Memory B cell (primary cell): ENCODE measurements at regions not wholly inside any gene's neighbourhood (a gene's known extent, or its start where the extent isn't known, plus 50 kb on each side); places are given as distances from the start of the nearest gene placed in this dataset.

Source experiments
- ATAC-seq: fragments of 150-1000 bp; cut with Tn5 transposase; 2 replicates; pipeline ENCODE4 v1.10.0; 2021; ENCODE audit warnings: low read depth, mild to moderate bottlenecking, moderate library complexity
- DNase-seq, 2 donors: peaks; one replicate each; pipeline ENCODE4 v3.0.0; 2022; ENCODE audit warnings: low spot score in 2 of 2
- H3K27ac Mint-ChIP-seq: one replicate; pipeline ENCODE4 v1.8.0; 2022; ENCODE audit warnings: mild to moderate bottlenecking, moderate library complexity, mixed read lengths
- H3K27me3 Mint-ChIP-seq: one replicate; pipeline ENCODE4 v1.8.0; 2022; ENCODE audit warnings: mixed read lengths
- H3K36me3 Mint-ChIP-seq: one replicate; pipeline ENCODE4 v1.8.0; 2022; ENCODE audit warnings: mild to moderate bottlenecking, mixed read lengths
- H3K4me1 Mint-ChIP-seq: one replicate; pipeline ENCODE4 v1.8.0; 2022; ENCODE audit warnings: mixed read lengths
- H3K4me3 Mint-ChIP-seq: one replicate; pipeline ENCODE4 v1.8.0; 2022; ENCODE audit warnings: mild to moderate bottlenecking, moderate library complexity, mixed read lengths
- H3K9me3 Mint-ChIP-seq: one replicate; pipeline ENCODE4 v1.8.0; 2022; ENCODE audit warnings: mixed read lengths

DNA sequence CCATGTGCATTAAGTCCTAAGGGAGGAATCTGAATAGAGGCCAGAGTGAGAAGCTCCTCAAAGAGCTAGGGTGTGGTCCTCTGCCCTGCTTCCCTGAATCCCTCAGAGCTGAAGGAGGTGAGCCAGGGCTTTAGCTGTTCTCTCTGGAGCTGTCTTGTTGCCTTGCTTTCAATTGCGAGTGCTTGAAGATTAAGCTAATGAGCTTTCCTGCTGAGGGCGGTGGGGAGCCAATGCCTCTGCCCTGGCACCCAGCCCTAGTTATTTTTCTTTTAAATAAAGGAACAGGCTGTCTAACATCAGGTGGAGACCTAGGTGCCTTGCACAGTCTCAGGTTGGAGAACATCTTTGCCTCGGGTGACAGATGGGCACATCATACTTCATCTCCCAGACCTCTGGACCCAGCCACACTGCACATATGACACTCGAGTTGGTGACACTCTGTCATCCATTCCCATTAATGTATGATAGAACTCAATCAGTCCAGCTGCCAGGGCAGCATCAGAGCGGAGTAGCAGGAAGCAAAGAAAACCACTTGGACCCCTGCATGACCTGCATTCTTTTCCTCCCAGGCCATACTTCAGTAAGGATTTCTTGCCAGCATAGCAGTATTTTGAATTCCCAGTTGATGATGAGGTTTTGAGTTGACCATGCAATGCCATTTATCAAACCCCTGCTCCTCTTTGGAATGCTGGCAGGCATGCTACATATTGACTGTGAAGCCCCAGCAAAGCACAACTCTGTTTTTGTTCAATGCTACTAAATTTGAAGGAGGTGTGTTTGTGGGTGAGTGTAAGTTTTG lies 292.7 kb downstream of the RNF144A start:
- Mint-ChIP-seq H3K27me3 (peaks cover 1% of the 10 kb centered on the region), H3K4me3 (no peak overlapping the region), H3K27ac (no peak overlapping the region), H3K4me1 (no peaks in the 10 kb centered on the region), H3K9me3 (no peaks in the 10 kb centered on the region), H3K36me3 (no peaks in the 10 kb centered on the region)
- ATAC-seq (no peak), DNase-seq (no peak)

DNA sequence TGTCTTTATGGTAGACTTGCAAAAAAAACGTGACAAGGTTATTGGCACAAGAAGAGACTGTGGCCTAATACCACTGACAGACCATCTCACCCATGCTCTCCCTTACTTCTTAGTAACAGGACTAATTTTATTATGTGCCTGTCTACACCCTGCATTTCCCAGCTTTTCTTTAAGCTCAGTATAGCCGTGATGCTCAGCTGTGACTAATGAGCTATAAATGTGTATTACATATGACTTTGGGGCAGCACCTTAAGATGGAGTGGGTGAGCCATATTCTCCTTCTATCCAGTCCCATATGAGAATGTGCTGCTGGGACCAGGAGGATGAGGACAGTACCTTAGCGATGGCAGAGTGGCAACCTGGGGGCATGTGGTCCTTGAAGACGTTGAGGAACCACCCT lies 293.5 kb downstream of the RNF144A start:
- ATAC-seq (no peak), DNase-seq (no peak)
- Mint-ChIP-seq H3K4me3 (no peak overlapping the region), H3K27ac (no peak overlapping the region), H3K4me1 (no peaks in the 10 kb centered on the region), H3K36me3 (no peaks in the 10 kb centered on the region), H3K9me3 (no peaks in the 10 kb centered on the region), H3K27me3 (peaks cover 1% of the 10 kb centered on the region)

DNA sequence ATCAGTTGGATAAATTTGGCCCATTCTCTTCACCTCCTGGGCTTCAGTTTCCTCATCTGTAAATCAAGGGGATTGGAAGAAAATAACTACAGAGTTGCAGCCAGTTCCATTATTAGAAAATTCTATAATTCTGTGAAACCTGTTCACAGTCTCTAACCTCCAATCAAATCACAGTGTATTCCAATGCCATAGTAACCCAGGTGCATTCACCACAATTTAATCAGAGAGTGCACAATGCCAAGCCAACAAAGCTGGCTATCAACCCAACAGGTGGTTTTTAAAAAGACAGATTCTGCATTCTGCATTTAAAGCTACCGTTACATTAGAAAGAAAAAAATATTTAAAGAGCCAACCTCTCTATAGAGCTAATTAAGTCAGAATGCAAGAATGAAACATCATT lies 308.6 kb downstream of the RNF144A start:
- no peak overlapping the region for H3K4me3 Mint-ChIP-seq

DNA sequence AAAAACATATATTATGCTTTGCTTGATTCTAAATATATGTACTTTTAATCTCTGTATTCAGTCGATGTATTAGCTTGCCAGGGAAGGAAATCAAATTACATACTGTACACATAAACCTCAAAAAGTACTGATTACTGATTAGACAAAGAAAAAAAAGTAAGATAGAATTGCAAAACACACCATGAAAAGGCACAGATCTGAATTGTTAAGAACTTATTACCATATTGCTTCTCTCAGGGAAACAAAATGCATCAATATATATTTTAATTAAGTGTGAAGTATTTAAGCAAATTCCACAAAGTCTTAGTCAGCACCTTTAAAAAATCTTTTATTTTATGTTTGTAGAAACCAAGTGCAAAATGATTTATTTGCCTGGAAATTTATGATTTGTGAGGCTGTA lies 309.3 kb downstream of the RNF144A start:
- no peak overlapping the region for H3K27ac Mint-ChIP-seq
- H3K9me3 Mint-ChIP-seq, result peaks cover 3% of the 10 kb centered on the region
- no peaks in the 10 kb centered on the region for H3K36me3 Mint-ChIP-seq
- no peak for DNase-seq
- ATAC-seq, result no peak
- peaks cover 3% of the 10 kb centered on the region for H3K27me3 Mint-ChIP-seq
- no peak overlapping the region for H3K4me3 Mint-ChIP-seq
- H3K4me1 Mint-ChIP-seq, result no peaks in the 10 kb centered on the region

More for the DNA sequence above, 308.6 kb downstream of the RNF144A start:
- Mint-ChIP-seq H3K27ac (no peak overlapping the region), H3K9me3 (peaks cover 3% of the 10 kb centered on the region), H3K36me3 (no peaks in the 10 kb centered on the region), H3K4me1 (no peaks in the 10 kb centered on the region), H3K27me3 (peaks cover 3% of the 10 kb centered on the region)
- ATAC-seq (no peak), DNase-seq (no peak)

DNA sequence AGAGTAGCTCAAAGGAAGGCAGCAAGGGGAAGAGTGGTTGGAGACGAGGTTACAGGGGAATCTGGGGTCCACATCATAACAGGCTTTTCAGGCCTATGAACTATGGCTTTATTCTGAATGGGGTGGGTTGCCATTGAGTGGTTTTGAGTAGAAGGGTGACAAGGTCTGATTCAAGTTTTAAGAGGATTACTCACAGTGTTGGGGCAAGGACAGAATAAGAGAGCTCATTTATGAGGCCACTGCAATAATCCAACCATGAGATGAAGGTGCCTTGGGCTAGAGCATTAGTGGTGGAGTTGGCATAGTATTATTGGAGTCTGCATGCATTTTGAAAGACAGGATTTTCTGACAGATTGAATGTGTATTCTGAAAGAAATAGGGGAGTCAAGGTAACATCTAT lies 315.9 kb downstream of the RNF144A start:
- H3K27me3 Mint-ChIP-seq, result peaks cover 2% of the 10 kb centered on the region
- H3K4me3 Mint-ChIP-seq, result no peak overlapping the region
- ATAC-seq, result no peak
- no peaks in the 10 kb centered on the region for H3K36me3 Mint-ChIP-seq
- DNase-seq, result no peak
- no peak overlapping the region for H3K27ac Mint-ChIP-seq
- no peaks in the 10 kb centered on the region for H3K9me3 Mint-ChIP-seq
- H3K4me1 Mint-ChIP-seq, result no peaks in the 10 kb centered on the region

DNA sequence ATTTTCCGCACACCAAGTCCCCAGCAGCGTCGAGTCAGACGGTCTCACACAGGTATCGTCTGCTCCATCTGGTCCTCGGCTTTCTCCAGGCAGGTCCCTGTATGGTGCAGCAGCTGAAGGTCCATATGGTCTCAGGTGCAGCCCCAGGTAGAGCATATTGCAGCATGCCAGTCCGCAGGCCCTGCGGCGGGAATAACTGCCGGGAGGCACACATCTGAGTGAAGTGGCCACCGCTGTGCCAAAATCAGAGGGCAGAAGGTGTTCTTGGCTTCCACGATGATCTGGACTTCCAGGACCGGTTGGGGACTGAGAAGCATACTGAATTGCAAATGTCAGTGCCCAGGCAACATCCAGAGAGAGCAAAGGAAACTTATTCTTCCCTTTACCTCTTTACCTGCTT lies 320.3 kb downstream of the RNF144A start:
- H3K27ac Mint-ChIP-seq, result no peak overlapping the region
- peaks cover 4% of the 10 kb centered on the region for H3K4me1 Mint-ChIP-seq
- H3K36me3 Mint-ChIP-seq, result no peaks in the 10 kb centered on the region
- H3K4me3 Mint-ChIP-seq, result no peak overlapping the region
- peaks cover 2% of the 10 kb centered on the region for H3K27me3 Mint-ChIP-seq
- ATAC-seq (no peak), DNase-seq (no peak)
- no peaks in the 10 kb centered on the region for H3K9me3 Mint-ChIP-seq

DNA sequence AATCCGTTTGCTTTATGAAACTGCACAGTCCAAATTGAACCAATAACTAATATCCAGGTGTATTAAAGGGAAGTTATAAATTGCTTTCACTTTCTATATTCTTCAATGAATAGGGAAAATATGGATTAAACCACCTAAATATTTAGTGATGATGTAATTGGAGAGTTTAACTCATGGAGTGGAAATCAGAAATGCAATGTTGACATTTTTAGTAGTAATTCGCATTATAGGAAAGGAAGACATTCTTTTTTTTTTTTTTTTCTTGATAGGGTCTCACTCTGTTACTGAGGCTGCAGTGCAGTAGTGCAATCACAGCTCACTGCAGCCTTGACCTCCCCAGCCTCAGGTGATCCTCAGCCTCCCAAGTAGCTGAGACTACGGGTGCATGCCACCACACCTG lies 321.9 kb downstream of the RNF144A start:
- ATAC-seq, result no peak
- H3K4me1 Mint-ChIP-seq, result peaks cover 4% of the 10 kb centered on the region
- no peaks in the 10 kb centered on the region for H3K27me3 Mint-ChIP-seq
- no peak for DNase-seq
- no peak overlapping the region for H3K27ac Mint-ChIP-seq
- H3K9me3 Mint-ChIP-seq, result no peaks in the 10 kb centered on the region
- H3K36me3 Mint-ChIP-seq, result no peaks in the 10 kb centered on the region
- no peak overlapping the region for H3K4me3 Mint-ChIP-seq

DNA sequence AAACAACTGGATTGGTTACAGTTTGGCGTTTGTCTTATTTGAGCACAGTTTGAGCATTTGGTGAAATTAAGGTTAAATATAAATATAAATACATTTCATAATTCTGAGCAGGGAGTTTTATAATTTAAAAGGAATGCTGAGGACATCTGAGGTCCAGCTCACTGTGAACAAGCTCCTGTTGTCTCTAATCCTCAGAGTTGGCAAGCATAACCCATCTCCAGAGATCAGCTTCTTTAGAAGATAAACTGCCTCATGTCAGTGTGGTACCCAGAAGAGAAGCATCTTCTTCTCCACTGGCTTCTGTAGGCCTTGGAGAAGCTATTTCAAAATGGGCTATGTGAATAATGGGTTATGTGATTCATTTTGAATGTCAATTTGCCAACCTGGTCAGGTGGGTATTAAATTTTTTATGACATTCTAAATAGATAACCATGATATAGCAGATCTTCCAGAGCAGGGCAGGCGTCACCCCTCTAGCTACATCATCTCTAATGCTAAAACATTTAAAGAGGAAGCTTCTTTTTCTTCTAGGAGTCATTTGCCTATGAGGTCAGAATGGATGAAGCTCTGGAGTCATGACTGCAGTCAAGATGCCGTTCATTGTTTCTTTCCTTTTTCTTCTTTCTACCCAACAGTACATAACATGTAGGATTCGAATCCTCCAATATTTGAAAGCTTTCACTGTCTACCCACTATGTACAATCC lies 324.0 kb downstream of the RNF144A start:
- DNase-seq (no peak), ATAC-seq (no peak)
- no peaks in the 10 kb centered on the region for H3K9me3 Mint-ChIP-seq
- H3K4me3 Mint-ChIP-seq, result no peak overlapping the region
- H3K27ac Mint-ChIP-seq, result no peak overlapping the region
- peaks cover 4% of the 10 kb centered on the region for H3K4me1 Mint-ChIP-seq
- no peaks in the 10 kb centered on the region for H3K27me3 Mint-ChIP-seq
- no peaks in the 10 kb centered on the region for H3K36me3 Mint-ChIP-seq

DNA sequence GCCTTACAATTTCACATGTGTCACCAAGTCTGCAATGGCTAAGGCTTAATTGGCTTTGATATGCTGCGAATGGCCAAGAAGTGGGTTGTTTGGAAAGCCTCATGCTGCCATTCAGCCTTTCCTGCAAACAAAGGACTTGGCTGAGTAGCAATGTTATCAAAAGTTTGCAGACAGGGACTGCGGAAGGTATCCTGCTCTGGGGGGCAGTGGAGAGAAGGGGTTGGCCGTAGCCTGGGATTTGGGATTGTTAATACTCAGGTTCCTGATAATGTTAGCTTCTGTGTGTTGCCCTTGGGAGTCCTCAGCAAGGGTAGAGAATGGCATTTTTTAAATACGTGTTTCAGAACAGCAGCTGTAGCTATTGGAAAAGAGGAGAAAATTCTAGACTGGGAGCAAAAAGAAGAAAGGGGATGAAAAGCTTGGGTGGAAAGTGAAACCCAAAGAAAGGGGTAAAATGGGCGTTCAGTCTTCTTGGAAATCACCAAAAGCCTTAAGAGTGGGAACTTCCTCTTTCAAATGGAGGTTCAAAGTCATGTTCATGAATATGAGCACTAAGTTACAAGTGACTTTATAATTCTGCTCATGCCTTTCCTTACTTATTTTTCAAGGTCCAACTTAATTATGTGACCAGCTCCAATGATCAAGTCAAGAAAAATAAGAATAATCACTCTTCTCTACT lies 325.1 kb downstream of the RNF144A start:
- no peak for ATAC-seq
- H3K27me3 Mint-ChIP-seq, result peaks cover 3% of the 10 kb centered on the region
- H3K4me3 Mint-ChIP-seq, result no peak overlapping the region
- H3K4me1 Mint-ChIP-seq, result peaks cover 4% of the 10 kb centered on the region
- H3K9me3 Mint-ChIP-seq, result no peaks in the 10 kb centered on the region
- DNase-seq, result no peak
- no peak overlapping the region for H3K27ac Mint-ChIP-seq
- H3K36me3 Mint-ChIP-seq, result no peaks in the 10 kb centered on the region

DNA sequence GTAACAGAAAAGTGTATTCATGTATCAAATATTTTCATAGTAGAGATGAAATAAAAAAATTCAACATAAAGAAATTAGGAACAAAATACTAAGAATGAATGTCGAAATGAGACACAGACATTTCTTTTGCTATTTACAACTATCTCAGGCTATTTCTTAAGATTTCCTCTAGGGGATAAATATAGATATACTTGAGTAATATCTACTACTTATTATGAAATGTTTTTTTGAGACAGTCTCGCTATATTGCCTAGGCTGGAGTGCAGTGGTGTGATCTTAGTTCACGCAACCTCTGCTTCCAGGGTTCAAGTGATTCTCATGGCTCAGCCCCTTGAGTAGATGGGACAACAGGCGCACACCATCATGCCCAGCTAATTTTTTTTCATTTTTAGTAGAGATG lies 326.1 kb downstream of the RNF144A start:
- Mint-ChIP-seq H3K27me3 (peaks cover 3% of the 10 kb centered on the region), H3K4me3 (no peak overlapping the region), H3K4me1 (peaks cover 4% of the 10 kb centered on the region), H3K36me3 (no peaks in the 10 kb centered on the region), H3K27ac (no peak overlapping the region), H3K9me3 (no peaks in the 10 kb centered on the region)
- no peak for ATAC-seq
- DNase-seq, result no peak

DNA sequence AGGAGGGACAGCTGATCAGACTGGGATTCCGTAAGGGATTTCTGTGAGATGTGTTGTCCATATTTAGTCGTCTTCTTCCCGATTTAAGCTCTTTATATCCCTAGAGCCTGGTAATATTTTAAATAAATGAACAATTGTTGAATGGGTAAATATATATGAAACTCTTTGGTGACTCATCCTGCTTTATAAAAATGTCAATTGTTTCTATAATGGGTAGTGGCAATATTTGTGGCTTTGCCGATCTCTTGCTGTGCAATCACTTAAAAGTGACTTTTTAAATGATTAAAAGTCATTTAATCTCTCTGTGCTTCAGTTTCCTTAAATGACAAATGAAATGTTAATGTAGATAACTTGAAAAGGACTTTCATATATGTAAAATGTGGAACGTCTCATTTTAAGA lies 339.2 kb downstream of the RNF144A start:
- H3K27ac Mint-ChIP-seq, result no peak overlapping the region
- no peak overlapping the region for H3K4me3 Mint-ChIP-seq
- H3K36me3 Mint-ChIP-seq, result no peaks in the 10 kb centered on the region
- no peaks in the 10 kb centered on the region for H3K27me3 Mint-ChIP-seq
- H3K9me3 Mint-ChIP-seq, result peaks cover 3% of the 10 kb centered on the region
- no peak for DNase-seq
- ATAC-seq, result no peak
- no peaks in the 10 kb centered on the region for H3K4me1 Mint-ChIP-seq

DNA sequence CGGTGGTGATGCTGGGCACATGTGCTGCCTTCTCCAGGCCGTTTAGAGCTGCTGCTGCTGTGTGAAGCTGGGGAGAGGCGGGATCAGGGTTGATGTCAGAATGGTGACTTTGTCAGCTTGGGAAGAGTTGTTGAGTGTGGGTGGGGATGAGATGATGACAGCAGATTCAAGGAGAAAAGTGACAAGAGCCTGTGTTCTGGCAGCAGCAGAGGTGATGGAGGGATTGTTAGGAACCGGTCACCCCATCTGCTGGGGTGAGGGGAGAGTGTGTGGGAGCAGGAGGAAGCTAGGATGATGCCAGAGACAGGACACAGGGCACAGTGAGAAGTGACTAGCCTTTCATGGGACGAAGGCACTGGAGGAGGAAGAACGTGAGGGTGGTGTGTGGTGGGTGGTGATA lies 345.5 kb downstream of the RNF144A start:
- DNase-seq (no peak), ATAC-seq (no peak)
- no peak overlapping the region for H3K4me3 Mint-ChIP-seq
- no peak overlapping the region for H3K27ac Mint-ChIP-seq
- no peaks in the 10 kb centered on the region for H3K4me1 Mint-ChIP-seq
- H3K36me3 Mint-ChIP-seq, result no peaks in the 10 kb centered on the region
- H3K9me3 Mint-ChIP-seq, result no peaks in the 10 kb centered on the region
- peaks cover 8% of the 10 kb centered on the region for H3K27me3 Mint-ChIP-seq

DNA sequence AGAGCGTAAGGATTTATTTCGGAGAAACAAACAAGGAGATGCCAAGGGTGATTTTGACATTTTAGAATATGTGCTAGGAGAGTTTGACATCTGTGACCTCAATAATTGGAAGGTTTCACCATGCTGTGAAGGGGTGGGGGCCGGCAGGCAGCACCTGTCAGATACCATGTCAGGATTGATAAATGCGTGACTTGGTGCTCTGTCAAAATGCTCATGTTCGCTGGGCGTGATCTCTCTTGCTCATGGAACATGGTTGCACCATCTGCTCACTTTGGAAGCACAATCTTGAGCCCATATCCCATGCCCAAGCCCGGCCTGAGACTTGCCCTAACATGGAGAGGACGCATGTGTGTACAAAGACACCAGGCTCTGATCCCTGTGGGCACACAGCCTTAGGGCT lies 347.6 kb downstream of the RNF144A start:
- Mint-ChIP-seq H3K4me3 (no peak overlapping the region), H3K9me3 (no peaks in the 10 kb centered on the region), H3K27me3 (peaks cover 11% of the 10 kb centered on the region), H3K36me3 (no peaks in the 10 kb centered on the region), H3K4me1 (no peaks in the 10 kb centered on the region), H3K27ac (no peak overlapping the region)
- DNase-seq (no peak), ATAC-seq (no peak)

DNA sequence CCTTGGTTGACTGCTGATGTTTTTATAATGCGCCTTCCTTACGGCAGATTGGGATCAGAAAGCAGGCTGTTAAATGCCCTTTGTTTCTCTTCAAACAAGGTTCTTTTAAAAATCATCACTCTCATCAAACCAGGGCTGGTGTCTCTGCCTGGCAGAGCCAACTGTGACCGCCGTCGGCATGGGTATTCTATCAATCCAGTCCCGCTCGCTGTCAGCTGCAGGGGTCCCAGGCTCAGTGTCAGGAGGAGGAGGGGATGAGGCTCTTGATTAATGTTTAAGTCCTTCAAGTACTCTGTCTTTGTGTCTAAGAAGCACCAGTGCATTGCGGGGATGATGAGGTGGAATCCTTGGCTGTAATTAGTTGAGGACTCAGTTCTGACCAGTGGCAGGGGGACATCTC lies 348.1 kb downstream of the RNF144A start:
- H3K27ac Mint-ChIP-seq, result no peak overlapping the region
- DNase-seq (no peak), ATAC-seq (no peak)
- no peaks in the 10 kb centered on the region for H3K9me3 Mint-ChIP-seq
- H3K4me1 Mint-ChIP-seq, result no peaks in the 10 kb centered on the region
- H3K36me3 Mint-ChIP-seq, result no peaks in the 10 kb centered on the region
- no peak overlapping the region for H3K4me3 Mint-ChIP-seq
- peaks cover 11% of the 10 kb centered on the region for H3K27me3 Mint-ChIP-seq
